HUES48 (cell line): ENCODE measurements at regions not wholly inside any gene's neighbourhood (a gene's known extent, or its start where the extent isn't known, plus 50 kb on each side); places are given as distances from the start of the nearest gene placed in this dataset.

Source experiments
- H3K27ac ChIP-seq: one replicate; pipeline ENCODE4 v1.7.0; 2013; ENCODE audit warnings: low read depth, low read length, inconsistent platforms
- H3K27me3 ChIP-seq: 2 replicates; pipeline ENCODE4 v1.6.1; 2013; ENCODE audit warnings: mild to moderate bottlenecking, low read length; ENCODE audit not compliant: control insufficient read depth, insufficient read depth
- H3K36me3 ChIP-seq: 2 replicates; pipeline ENCODE4 v1.6.1; 2013; ENCODE audit warnings: low read length; ENCODE audit not compliant: control insufficient read depth, insufficient read depth
- H3K4me1 ChIP-seq: 2 replicates; pipeline ENCODE4 v1.6.1; 2013; ENCODE audit warnings: mild to moderate bottlenecking, low read length; ENCODE audit not compliant: control insufficient read depth, insufficient read depth
- H3K4me3 ChIP-seq: 2 replicates; pipeline ENCODE4 v1.5.1; 2013; ENCODE audit warnings: mild to moderate bottlenecking, low read depth, low read length
- H3K9ac ChIP-seq: 2 replicates; pipeline ENCODE4 v1.6.1; 2013; ENCODE audit warnings: mild to moderate bottlenecking, low read depth, low read length, moderate library complexity
- H3K9me3 ChIP-seq: 2 replicates; pipeline ENCODE4 v1.6.1; 2013; ENCODE audit warnings: low read length; ENCODE audit not compliant: control insufficient read depth, insufficient read depth

- Histone ChIP-seq H3K9ac (no peak overlapping the region), H3K27me3 (no peaks in the 10 kb centered on the region), H3K4me1 (peaks cover 18% of the 10 kb centered on the region; the same call in 1 of the 2 replicates), H3K27ac (no peak overlapping the region), H3K36me3 (no peaks in the 10 kb centered on the region), H3K4me3 (no peak overlapping the region), H3K9me3 (no peaks in the 10 kb centered on the region)
These were observed 94.0 kb upstream of the B3GAT1 start for GRCh38 chr11:134506046-134506445.

GRCh38 chr11:134505125-134505524 lies 93.1 kb upstream of the B3GAT1 start:
- Histone ChIP-seq H3K27ac (no peak overlapping the region), H3K36me3 (no peaks in the 10 kb centered on the region), H3K4me1 (peaks cover 18% of the 10 kb centered on the region; the same call in 1 of the 2 replicates), H3K4me3 (no peak overlapping the region), H3K9ac (no peak overlapping the region), H3K9me3 (no peaks in the 10 kb centered on the region), H3K27me3 (no peaks in the 10 kb centered on the region)

- Histone ChIP-seq H3K4me3 (no peak overlapping the region), H3K27me3 (no peaks in the 10 kb centered on the region), H3K27ac (no peak overlapping the region), H3K9me3 (no peaks in the 10 kb centered on the region), H3K9ac (no peak overlapping the region), H3K4me1 (peaks cover 18% of the 10 kb centered on the region; the same call in 1 of the 2 replicates), H3K36me3 (no peaks in the 10 kb centered on the region)
These were observed 92.3 kb upstream of the B3GAT1 start for GRCh38 chr11:134504146-134504905.

- Histone ChIP-seq H3K9me3 (no peaks in the 10 kb centered on the region), H3K27me3 (no peaks in the 10 kb centered on the region), H3K27ac (no peak overlapping the region)
These were observed 91.6 kb upstream of the B3GAT1 start for GRCh38 chr11:134503596-134503995.

GRCh38 chr11:134503100-134503499 lies 91.1 kb upstream of the B3GAT1 start:
- Histone ChIP-seq H3K27ac (no peak overlapping the region), H3K36me3 (no peaks in the 10 kb centered on the region), H3K9ac (no peak overlapping the region), H3K4me3 (no peak overlapping the region), H3K9me3 (no peaks in the 10 kb centered on the region), H3K27me3 (no peaks in the 10 kb centered on the region), H3K4me1 (peaks cover 18% of the 10 kb centered on the region; the same call in 1 of the 2 replicates)

More at GRCh38 chr11:134503596-134503995, 91.6 kb upstream of the B3GAT1 start:
- no peaks in the 10 kb centered on the region for H3K36me3 ChIP-seq
- no peak overlapping the region for H3K9ac ChIP-seq
- peaks cover 18% of the 10 kb centered on the region; the same call in 1 of the 2 replicates for H3K4me1 ChIP-seq
- H3K4me3 ChIP-seq = no peak overlapping the region

- H3K4me3 ChIP-seq = no peak overlapping the region
- H3K27me3 ChIP-seq = no peaks in the 10 kb centered on the region
- H3K9ac ChIP-seq = no peak overlapping the region
These were observed 90.1 kb upstream of the B3GAT1 start for GRCh38 chr11:134502153-134502550.

GRCh38 chr11:134501406-134502152 lies 89.5 kb upstream of the B3GAT1 start:
- no peaks in the 10 kb centered on the region for H3K27me3 ChIP-seq
- H3K4me3 ChIP-seq = no peak overlapping the region
- no peak overlapping the region for H3K9ac ChIP-seq
- peaks cover 18% of the 10 kb centered on the region; the same call in 1 of the 2 replicates for H3K4me1 ChIP-seq
- H3K36me3 ChIP-seq = no peaks in the 10 kb centered on the region
- H3K27ac ChIP-seq = no peak overlapping the region
- H3K9me3 ChIP-seq = no peaks in the 10 kb centered on the region

More at GRCh38 chr11:134502153-134502550, 90.1 kb upstream of the B3GAT1 start:
- H3K9me3 ChIP-seq = no peaks in the 10 kb centered on the region
- H3K4me1 ChIP-seq = peaks cover 18% of the 10 kb centered on the region; the same call in 1 of the 2 replicates
- no peak overlapping the region for H3K27ac ChIP-seq
- H3K36me3 ChIP-seq = no peaks in the 10 kb centered on the region

- Histone ChIP-seq H3K27ac (no peak overlapping the region), H3K27me3 (no peaks in the 10 kb centered on the region), H3K4me3 (no peak overlapping the region), H3K9me3 (no peaks in the 10 kb centered on the region), H3K4me1 (peaks cover 18% of the 10 kb centered on the region; the same call in 1 of the 2 replicates), H3K9ac (no peak overlapping the region), H3K36me3 (no peaks in the 10 kb centered on the region)
These were observed 88.6 kb upstream of the B3GAT1 start for GRCh38 chr11:134500621-134501020.

GRCh38 chr11:134499990-134500389 lies 87.9 kb upstream of the B3GAT1 start:
- no peak overlapping the region for H3K9ac ChIP-seq
- H3K27ac ChIP-seq = no peak overlapping the region
- no peak overlapping the region for H3K4me3 ChIP-seq
- H3K9me3 ChIP-seq = no peaks in the 10 kb centered on the region
- no peaks in the 10 kb centered on the region for H3K36me3 ChIP-seq
- H3K4me1 ChIP-seq = peaks cover 18% of the 10 kb centered on the region; the same call in 1 of the 2 replicates
- no peaks in the 10 kb centered on the region for H3K27me3 ChIP-seq

- Histone ChIP-seq H3K9ac (no peak overlapping the region), H3K36me3 (no peaks in the 10 kb centered on the region), H3K4me3 (no peak overlapping the region), H3K4me1 (peaks cover 11% of the 10 kb centered on the region; the same call in 1 of the 2 replicates), H3K9me3 (no peaks in the 10 kb centered on the region), H3K27ac (no peak overlapping the region), H3K27me3 (no peaks in the 10 kb centered on the region)
These were observed 86.5 kb upstream of the B3GAT1 start for GRCh38 chr11:134498326-134499139.
